Heart left ventricle (tissue), 16 donors: ENCODE measurements at regions not wholly inside any gene's neighbourhood (a gene's known extent, or its start where the extent isn't known, plus 50 kb on each side); places are given as distances from the start of the nearest gene placed in this dataset.

Source experiments
- ATAC-seq, 4 donors: fragments of 200-7000 bp; cut with Tn5 transposase; one replicate each; pipeline ENCODE4 v1.9.1; 2020 to 2022; ENCODE audit warnings: moderate library complexity in 4 of 4, mild to moderate bottlenecking in 3 of 4, moderate number of reproducible peaks in 1 of 4
- DNase-seq, 5 donors: peaks; one replicate each; pipeline ENCODE4 v3.0.0-alpha.2; 2020
- H3K27ac ChIP-seq, 12 donors: fragments of 200-600 bp; sonication (generic) in 4 of 12; one replicate each; pipeline versions ENCODE4 v1.5.0 to v1.8.0; 2016 to 2022; ENCODE audit warnings: mild to moderate bottlenecking in 2 of 12
- H3K27me3 ChIP-seq, 9 donors: fragments of 200-600 bp; sonication (generic) in 2 of 9; one replicate each; pipeline versions ENCODE4 v1.5.1 to v1.8.0; 2016 to 2022; ENCODE audit warnings: mild to moderate bottlenecking in 3 of 9
- H3K36me3 ChIP-seq, 9 donors: fragments of 200-600 bp; sonication (generic) in 2 of 9; one replicate each; pipeline versions ENCODE4 v1.5.0 to v1.8.0; 2018 to 2022; ENCODE audit warnings: mild to moderate bottlenecking in 2 of 9
- H3K4me1 ChIP-seq, 12 donors: fragments of 200-600 bp; sonication (generic) in 4 of 12; one replicate each; pipeline versions ENCODE4 v1.5.0 to v1.8.0; 2016 to 2022; ENCODE audit warnings: mild to moderate bottlenecking in 3 of 12
- H3K4me3 ChIP-seq, 12 donors: fragments of 200-600 bp; sonication (generic) in 4 of 12; one replicate each; pipeline versions ENCODE4 v1.5.0 to v1.8.0; 2017 to 2022; ENCODE audit warnings: mild to moderate bottlenecking in 9 of 12, moderate library complexity in 4 of 12
- H3K9me3 ChIP-seq, 12 donors: fragments of 200-600 bp; sonication (generic) in 4 of 12; one replicate each; pipeline versions ENCODE4 v1.5.0 to v1.8.0; 2016 to 2022; ENCODE audit warnings: mild to moderate bottlenecking in 1 of 12
- CTCF ChIP-seq, 12 donors: fragments of 200-600 bp; sonication (generic) in 4 of 12; IDR thresholded peaks; one replicate each; pipeline versions ENCODE4 v1.5.0 to v1.8.0; 2018 to 2022; ENCODE audit warnings: antibody characterized with exemption in 12 of 12, mild to moderate bottlenecking in 5 of 12
- POLR2A ChIP-seq, 2 donors: fragments of 450-650 bp; IDR thresholded peaks; one replicate each; pipeline ENCODE4 v1.6.1; 2017; ENCODE audit warnings: antibody characterized with exemption in 2 of 2, mild to moderate bottlenecking in 2 of 2, moderate library complexity in 2 of 2
- WGBS, 4 donors: extraction: QIAGEN DNeasy Blood & Tissue Kit in 2 of 4; methylation state at CpG; one replicate each; pipeline versions ENCODE4 v1.1.5 to v1.1.7; 2013 to 2018; 5-methylcytosine and 5-hydroxymethylcytosine counted together
- intact Hi-C, 10 donors: fragments of 100-400 bp; cut with DNase I; formaldehyde crosslinking; loops; one replicate each; pipeline versions ENCODE4 v1.11.1 to v1.14.2; 2022
- donor health status: ischemic (EF 13 %, LVEDD 7.1; RV severe dilation, severe dysfunction).
- donor health status: healthy with polysubstance abuse.
- donor health status: DM: no; HTN: yes; CAD: no.
- donor health status: DM: no; HTN: no; CAD: no.
- donor health status: ischemic (EF 25% LVEDD 6.9; RV normal size, moderate dysfunction).
- donor health status: ischemic (EF 25% LVEDD 5.7; RV mildly dilated, moderate dysfunction).
- donor health status: healthy.
- donor health status: DM: yes; HTN: yes; CAD: no.
- donor health status: ischemic (EF 35%, LVEDD 5.7; RV mildly dilated, moderate dysfunction).
- donor health status: nonischemic (EF 11% LVEDD 7.7; RV severe dilation, severe dysfunction).
- donor health status: DM: yes; HTN: yes; CAD: no.
- donor health status: PGD.
- donor health status: ischemic (EF 29% LVEDD 5.4; RV normal size, mild dysfunction).
- donor health status: nonischemic (EF 23%, LVEDD 6.1; RV moderate dilation, normal function).

- WGBS, 4 donors = 88 to 97% (median 94%) methylated on average over 5 of the region's 5 CpGs
- Histone ChIP-seq H3K4me3 (no peak overlapping the region), H3K4me1 (no peaks in the 10 kb centered on the region)
These were observed 709.4 kb downstream of the GALC start for GRCh38 chr14:87283547-87283946.

DNA sequence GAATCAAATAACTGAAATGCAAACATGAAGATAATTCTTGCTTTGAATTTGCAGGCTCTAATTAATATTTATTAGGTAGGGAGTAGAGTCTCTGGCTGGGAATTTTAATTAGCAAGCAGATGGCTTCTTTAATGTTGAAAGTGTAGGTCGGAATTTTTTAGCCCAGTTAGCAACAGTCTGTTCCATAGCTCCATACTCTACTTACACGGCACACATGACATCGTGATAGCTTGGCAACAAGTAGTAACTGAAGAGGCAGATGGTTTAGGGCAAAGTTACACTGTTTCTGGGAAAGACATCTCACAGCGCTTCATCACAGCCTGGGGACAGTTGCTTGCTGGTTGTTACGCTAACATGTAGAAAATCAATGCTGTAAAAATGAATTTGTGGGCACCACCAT, 710.7 kb downstream of the GALC start:
- no peak for TF ChIP-seq POLR2A (IDR thresholded peaks at IDR 0.05)
- no peak for TF ChIP-seq CTCF (IDR thresholded peaks at IDR 0.05)
- WGBS, 4 donors = 83 to 97% (median 88%) methylated on average over 5 of the region's 5 CpGs
- H3K9me3 ChIP-seq = peaks cover 0 to 1% (median 0%) of the 10 kb centered on the region in 12 donors
- ATAC-seq (no peak), DNase-seq (no peak)
- H3K27ac ChIP-seq = no peak overlapping the region
- H3K27me3 ChIP-seq = no peaks in the 10 kb centered on the region
- H3K4me1 ChIP-seq = no peaks in the 10 kb centered on the region
- H3K36me3 ChIP-seq = no peaks in the 10 kb centered on the region
- intact Hi-C loops = no loop called here
- no peak overlapping the region for H3K4me3 ChIP-seq

More at GRCh38 chr14:87283547-87283946, 709.4 kb downstream of the GALC start:
- intact Hi-C loops = no loop called here
- Histone ChIP-seq H3K27me3 (no peaks in the 10 kb centered on the region), H3K36me3 (no peaks in the 10 kb centered on the region), H3K9me3 (no peaks in the 10 kb centered on the region), H3K27ac (no peak overlapping the region)
- TF ChIP-seq POLR2A (IDR thresholded peaks at IDR 0.05) (no peak), CTCF (IDR thresholded peaks at IDR 0.05) (no peak)
- DNase-seq (no peak), ATAC-seq (no peak)

DNA sequence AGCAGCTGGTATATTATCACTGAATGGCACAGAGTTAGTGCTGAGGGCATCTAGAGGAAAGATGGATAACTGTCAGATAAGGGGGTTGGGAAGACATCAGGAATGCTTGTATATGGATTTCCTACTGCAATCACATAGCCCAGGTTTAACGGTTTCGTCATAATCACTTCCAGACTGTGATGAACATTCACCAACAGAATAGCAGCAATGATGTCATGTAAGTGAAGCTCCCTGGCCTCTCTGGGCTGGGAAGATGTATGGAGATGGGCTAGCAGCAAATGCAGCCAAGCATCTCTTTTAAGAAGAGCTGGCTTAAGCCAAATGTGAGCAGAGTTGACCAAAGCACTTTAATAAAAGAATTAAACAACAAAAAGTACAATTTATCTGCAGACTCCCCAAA, 714.6 kb downstream of the GALC start:
- Histone ChIP-seq H3K27me3 (no peaks in the 10 kb centered on the region), H3K4me3 (no peak overlapping the region), H3K36me3 (no peaks in the 10 kb centered on the region), H3K27ac (no peak overlapping the region), H3K4me1 (no peaks in the 10 kb centered on the region), H3K9me3 (peaks cover 0 to 9% (median 0%) of the 10 kb centered on the region in 12 donors)
- WGBS, 4 donors = 60 to 75% (median 67%) methylated on average over 2 of the region's 2 CpGs
- intact Hi-C loops = no loop called here
- TF ChIP-seq POLR2A (IDR thresholded peaks at IDR 0.05) = no peak
- no peak for TF ChIP-seq CTCF (IDR thresholded peaks at IDR 0.05)
- no peak for DNase-seq
- ATAC-seq = no peak

GRCh38 chr14:87271331-87271730, 721.7 kb downstream of the GALC start:
- intact Hi-C loops = no loop called here
- Histone ChIP-seq H3K4me3 (no peak overlapping the region), H3K27ac (no peak overlapping the region), H3K9me3 (peaks cover 0 to 11% (median 0%) of the 10 kb centered on the region in 12 donors), H3K4me1 (no peaks in the 10 kb centered on the region), H3K27me3 (no peaks in the 10 kb centered on the region), H3K36me3 (no peaks in the 10 kb centered on the region)
- no peak for ATAC-seq
- DNase-seq = no peak
- TF ChIP-seq CTCF (IDR thresholded peaks at IDR 0.05) (no peak), POLR2A (IDR thresholded peaks at IDR 0.05) (no peak)
- 0 to 68% (median 47%) methylated on average over 2 of the region's 2 CpGs for WGBS, 4 donors
